Posterior vena cava (tissue), 2 donors: ENCODE measurements at regions not wholly inside any gene's neighbourhood (a gene's known extent, or its start where the extent isn't known, plus 50 kb on each side); places are given as distances from the start of the nearest gene placed in this dataset.

Experiments
- DNase-seq: peaks from one replicate; pipeline ENCODE4 v3.0.0-alpha.2; 2020; ENCODE audit warnings: low spot score
- intact Hi-C, 2 donors: fragments of 100-400 bp; cut with DNase I; formaldehyde crosslinking; loops; one replicate each; pipeline versions ENCODE4 v1.14.1 to v1.14.2; 2022 to 2023
- donor health status: DM: yes; HTN: yes; CAD: no.
- donor health status: DM: yes; HTN: yes; CAD: no.

DNA sequence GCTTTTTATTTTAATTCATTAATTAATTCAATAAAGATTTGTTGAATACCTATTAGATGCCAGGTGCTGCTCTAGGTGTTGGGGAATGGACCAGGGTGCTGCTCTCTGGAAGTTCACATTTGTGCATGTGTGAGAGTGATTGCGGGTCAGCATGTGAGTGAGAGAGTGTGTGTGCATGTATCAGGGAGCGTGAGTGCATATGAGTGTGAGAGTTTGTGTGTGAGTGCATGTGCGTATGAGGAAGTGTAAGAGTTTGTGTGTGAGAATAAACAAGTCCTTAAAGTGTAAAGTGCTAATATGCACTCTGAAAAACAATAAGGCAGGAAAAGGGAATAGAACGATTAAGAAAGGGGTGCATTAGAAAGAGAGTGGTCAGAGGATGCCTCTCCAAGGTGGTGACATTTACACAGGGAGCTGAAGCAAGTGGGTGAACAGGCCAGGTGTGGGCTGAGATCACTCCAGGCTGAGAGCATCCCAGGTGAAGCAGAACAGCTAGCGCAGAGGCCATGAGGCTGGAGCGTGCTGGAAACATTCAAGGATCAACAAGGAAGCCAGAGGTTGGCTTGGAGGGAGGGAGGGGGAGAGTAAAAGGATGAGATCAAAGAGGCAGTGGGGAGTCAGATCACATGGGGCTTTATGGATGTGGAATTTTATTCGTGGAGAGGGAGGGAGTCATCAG lies 50.5 kb upstream of the SLC1A4 start:
- intact Hi-C loops = no loop called here
- DNase-seq = no peak

- intact Hi-C loops = no loop called here
- DNase-seq = no peak
These were observed 49.8 kb upstream of the SLC1A4 start for GRCh38 chr2:64939332-64939917.
